NCI-H460 (cell line): ENCODE measurements at regions not wholly inside any gene's neighbourhood (a gene's known extent, or its start where the extent isn't known, plus 50 kb on each side); places are given as distances from the start of the nearest gene placed in this dataset.

Experiments
- DNase-seq: peaks from one replicate; pipeline ENCODE4 v3.0.0-alpha.2; 2016; ENCODE audit warnings: low read depth; ENCODE audit errors: extremely low read depth

- no peak for DNase-seq
Observed at GRCh38 chr5:92494508-92494907, 1086.5 kb downstream of the NR2F1-AS1 start.

DNA sequence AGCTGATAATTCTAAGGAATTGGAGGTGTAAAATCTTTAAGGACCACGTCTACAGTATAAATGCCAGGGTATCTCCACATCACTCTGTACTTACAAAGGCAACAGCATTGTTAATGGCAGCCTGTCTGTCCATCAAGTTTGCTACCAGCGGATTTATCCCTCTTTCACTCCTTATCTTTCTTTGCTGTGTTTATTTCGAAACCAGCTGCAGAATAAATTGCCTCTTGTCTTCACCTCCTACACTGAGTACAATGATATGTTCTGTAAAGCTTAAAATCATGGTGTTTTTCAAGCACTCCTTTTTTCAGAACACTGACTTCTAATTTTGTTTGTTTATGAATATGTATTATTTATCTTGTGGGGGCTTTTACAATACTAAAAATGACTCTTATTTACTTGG is 1088.1 kb downstream of the NR2F1-AS1 start:
- no peak for DNase-seq

GRCh38 chr5:92484484-92484883 is 1096.5 kb downstream of the NR2F1-AS1 start:
- no peak for DNase-seq

DNA sequence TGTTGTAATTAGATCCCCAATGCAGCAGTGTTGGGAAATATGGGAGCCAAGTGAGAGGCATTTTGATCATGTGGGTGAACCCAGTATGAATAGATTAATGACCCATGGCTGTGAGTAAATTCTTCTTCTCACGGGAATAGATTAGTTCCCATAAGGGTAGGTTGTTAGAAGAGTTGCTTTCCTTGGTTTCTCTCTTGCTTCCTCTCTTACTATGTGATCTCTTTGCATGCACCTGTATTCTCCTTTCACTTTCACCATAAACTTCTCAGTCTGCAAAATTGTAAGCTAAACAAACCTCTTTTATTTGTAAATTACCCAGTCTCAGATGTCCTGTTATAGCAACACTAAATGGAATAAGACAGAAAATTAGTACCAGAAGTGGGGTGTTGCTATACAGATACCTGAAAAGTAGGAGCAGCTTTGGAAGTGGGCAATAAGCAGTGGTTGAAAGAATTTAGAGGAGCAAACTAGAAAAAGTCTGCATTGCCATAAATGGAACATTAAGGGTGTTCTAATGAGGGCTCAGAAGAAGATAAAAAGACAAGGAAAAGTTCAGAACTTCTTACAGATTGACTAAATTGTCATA is 1090.0 kb upstream of the ARRDC3 start:
- DNase-seq: no peak

GRCh38 chr5:92471861-92472260 is 1088.7 kb upstream of the ARRDC3 start:
- DNase-seq: no peak

DNA sequence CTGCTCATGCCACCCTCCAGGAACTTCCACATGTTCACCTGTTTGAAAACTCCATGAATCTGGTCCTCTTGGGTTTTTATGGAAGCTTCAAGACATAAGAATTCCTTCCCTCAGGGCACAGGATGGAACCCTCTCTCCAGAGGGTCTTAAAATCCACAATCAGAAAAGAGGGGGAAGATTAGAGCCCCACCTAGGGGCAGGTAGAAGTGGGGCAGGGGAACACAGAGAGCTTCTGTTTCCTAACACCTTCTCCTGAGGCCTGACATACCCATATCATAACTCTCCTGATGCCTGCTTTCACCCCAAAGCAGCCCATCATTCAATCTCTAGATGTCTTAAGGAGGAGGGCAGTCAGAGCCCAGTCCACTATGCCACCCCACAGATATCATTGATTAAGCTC is 1087.7 kb upstream of the ARRDC3 start:
- DNase-seq: no peak

DNA sequence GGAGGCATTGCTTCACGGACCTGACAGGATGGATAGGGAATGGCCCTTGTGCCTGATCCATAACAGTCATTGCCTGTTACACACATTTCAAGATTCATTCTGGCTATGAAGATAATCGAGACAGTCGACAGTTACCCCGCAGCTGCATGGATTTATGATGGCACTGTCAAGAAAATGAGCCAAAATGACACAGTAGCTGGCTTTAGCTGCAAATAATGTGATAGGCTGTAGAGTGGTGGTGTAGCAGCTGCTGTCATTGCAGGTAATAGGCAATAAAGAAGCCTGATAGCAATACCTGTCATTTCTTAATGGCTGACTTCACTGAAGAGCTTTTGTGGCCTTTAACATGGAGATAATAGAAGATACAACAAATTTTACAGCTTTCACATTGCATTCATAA is 1085.2 kb upstream of the ARRDC3 start:
- no peak for DNase-seq

- DNase-seq: no peak
Observed at GRCh38 chr5:92467695-92468094, 1084.6 kb upstream of the ARRDC3 start.

DNA sequence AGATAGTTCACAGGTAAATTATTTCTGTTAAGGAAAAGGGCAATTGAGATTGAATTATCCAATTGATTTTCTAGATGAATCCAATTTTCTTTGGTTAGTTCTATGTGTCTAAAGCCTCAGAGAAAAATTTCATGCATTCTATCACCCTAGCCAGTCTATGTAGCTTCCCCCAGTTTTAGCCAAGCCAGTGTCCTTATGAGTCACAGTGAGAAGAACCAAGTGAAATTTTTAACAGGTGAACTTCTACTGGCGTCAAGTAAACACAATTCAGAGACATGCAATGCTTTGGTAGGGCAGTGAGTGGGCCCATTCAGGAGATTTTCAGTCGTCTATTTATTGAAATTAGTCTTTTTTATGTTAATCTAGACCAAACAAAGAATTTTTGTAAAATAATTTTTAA is 1077.4 kb upstream of the ARRDC3 start:
- DNase-seq: no peak

- no peak for DNase-seq
Observed at GRCh38 chr5:92459654-92460053, 1076.5 kb upstream of the ARRDC3 start.

DNA sequence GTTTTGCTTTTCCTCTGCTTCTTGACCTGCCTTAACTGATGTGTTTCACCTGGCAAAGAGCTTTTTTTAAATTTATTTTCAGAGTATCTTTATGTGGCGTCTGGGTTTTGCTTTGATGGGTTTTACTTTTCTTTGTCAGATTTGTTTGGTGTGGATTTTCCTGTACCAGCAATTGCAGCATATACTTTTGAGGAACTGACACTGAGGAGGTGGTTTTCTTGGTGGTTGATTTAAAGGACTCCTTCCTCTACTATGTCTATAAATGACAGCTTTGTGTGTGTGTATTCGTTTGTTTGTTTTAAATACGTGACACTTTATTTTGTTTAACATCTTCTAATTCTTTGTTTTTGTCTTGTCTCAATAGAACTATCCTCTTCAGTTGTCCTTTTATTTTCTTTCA is 1071.9 kb upstream of the ARRDC3 start:
- DNase-seq: no peak

DNA sequence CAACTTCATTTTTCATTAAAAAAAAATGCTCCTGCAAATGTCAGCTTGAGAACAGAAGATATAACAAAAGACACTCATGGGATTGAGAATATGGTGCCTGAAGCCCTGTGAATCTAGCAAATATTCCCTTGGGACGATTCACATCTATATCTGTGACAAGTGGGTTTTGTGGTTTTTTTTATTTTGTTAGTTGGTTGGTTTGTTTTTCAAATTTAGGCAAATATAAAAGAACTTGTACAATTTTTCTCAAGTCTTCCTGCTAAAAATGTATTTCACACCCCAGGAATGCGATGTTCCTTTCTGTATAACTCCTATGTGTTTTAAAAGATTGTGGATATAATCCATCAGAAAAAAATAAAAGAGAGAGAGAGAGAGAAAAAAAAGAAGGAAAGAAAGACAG is 1061.8 kb upstream of the ARRDC3 start:
- no peak for DNase-seq

DNA sequence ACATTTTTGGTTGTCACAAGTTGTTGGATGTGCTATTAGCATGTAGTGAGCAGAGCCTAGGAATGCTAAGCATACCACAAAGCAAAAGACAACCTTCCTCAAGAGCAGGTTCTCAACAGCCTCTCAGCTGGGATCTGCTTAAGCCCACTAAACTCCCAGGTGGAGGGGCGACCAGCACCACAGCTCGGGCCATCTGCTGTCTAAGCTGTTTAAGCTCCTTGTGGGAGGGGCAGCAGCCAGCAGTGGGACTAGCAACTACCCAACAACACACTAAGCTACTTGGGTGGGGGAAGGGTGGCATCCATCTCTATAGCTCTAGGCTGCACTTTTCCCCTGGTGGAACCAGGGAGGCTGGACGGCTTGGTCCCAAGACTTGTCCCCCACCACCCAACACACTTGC is 1052.7 kb upstream of the ARRDC3 start:
- DNase-seq: no peak

- no peak for DNase-seq
Observed at GRCh38 chr5:92429646-92430045, 1046.5 kb upstream of the ARRDC3 start.

GRCh38 chr5:92428415-92428814 is 1045.3 kb upstream of the ARRDC3 start:
- DNase-seq: no peak

- no peak for DNase-seq
Observed at GRCh38 chr5:92424785-92425426, 1041.8 kb upstream of the ARRDC3 start.

DNA sequence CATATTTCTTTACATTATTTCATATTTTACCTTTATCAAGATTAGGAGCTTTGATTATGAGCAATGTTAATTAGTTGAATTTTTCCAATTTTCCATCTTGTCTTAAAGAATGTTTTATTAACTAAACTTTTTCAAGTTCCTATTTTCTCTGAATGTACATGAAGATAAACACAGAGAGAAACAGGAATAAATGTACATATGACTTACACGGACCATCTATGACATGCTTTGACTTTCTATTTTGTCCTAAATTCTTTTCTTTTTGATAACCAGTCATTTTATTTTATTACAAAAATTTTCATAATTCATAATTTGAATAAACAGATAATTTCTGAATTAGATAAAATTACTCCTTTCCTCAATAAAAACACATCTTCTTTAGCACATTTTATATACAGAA is 1038.8 kb upstream of the ARRDC3 start:
- DNase-seq: no peak

GRCh38 chr5:92421196-92421595 is 1038.1 kb upstream of the ARRDC3 start:
- no peak for DNase-seq

- DNase-seq: no peak
Observed at GRCh38 chr5:92419261-92419660, 1036.1 kb upstream of the ARRDC3 start.

DNA sequence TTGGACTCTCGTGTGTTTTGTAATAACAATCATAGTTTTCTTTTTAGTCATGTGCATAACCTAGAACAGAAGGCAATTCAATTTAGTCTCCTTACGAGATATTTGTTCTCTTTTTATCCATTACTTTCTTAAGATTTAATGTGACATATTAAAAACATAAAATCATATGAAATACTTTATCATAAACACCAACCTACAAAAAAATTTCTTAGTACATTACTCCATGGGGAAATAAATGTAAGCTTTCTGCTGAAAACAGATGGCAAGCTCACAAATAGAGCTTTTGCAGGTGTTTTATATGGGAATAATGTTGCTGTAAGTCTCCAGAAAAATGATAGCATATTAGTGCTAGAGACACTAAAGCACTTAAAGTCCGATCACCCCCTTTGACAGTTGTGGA is 1035.2 kb upstream of the ARRDC3 start:
- DNase-seq: no peak

- no peak for DNase-seq
Observed at GRCh38 chr5:92409134-92409533, 1026.0 kb upstream of the ARRDC3 start.

GRCh38 chr5:92402956-92403702 is 1020.0 kb upstream of the ARRDC3 start:
- DNase-seq: no peak
